Panc1 (cell line): ENCODE measurements at regions not wholly inside any gene's neighbourhood (a gene's known extent, or its start where the extent isn't known, plus 50 kb on each side); places are given as distances from the start of the nearest gene placed in this dataset.

Experiments used
- ATAC-seq: fragments of 200-7000 bp; cut with Tn5 transposase; 2 replicates; pipeline ENCODE4 v1.9.1; 2020; ENCODE audit warnings: mild to moderate bottlenecking, moderate library complexity
- BruUV-seq: library from RNA; stranded (reverse); fragments of 400-500 nt; replicated peaks from 2 replicates; lab custom pipeline; 2021; lab: Mats Ljungman, UMichigan
- CTCF ChIA-PET: fragments of 300-600 bp; sonication (Branson Sonifier 250); formaldehyde crosslinking; loops from one replicate; lab custom pipeline; 2022; ENCODE audit warnings: antibody characterized with exemption; lab: Charles Lee
- POLR2A ChIA-PET: fragments of 300-600 bp; sonication (Branson Sonifier 250); formaldehyde crosslinking; loops from one replicate; lab custom pipeline; 2022; ENCODE audit warnings: antibody characterized with exemption; lab: Charles Lee
- DNase-seq: peaks from one replicate; pipeline ENCODE4 v3.0.0-alpha.2; 2010; ENCODE audit warnings: low read depth, low spot score
- H3K27ac ChIP-seq: 2 replicates; pipeline ENCODE4 v1.5.1; 2011; ENCODE audit warnings: mild to moderate bottlenecking, low read length, inconsistent platforms
- H3K27me3 ChIP-seq: fragments of 200-500 bp; sonication (Bioruptor generic); 2 replicates; pipeline ENCODE4 v1.6.0; 2014; ENCODE audit warnings: low read length, inconsistent platforms; ENCODE audit not compliant: control insufficient read depth, insufficient read depth
- H3K36me3 ChIP-seq: fragments of 200-500 bp; sonication (Bioruptor generic); 2 replicates; pipeline ENCODE4 v1.5.1; 2014; ENCODE audit warnings: inconsistent platforms, mild to moderate bottlenecking, low read length, moderate library complexity; ENCODE audit not compliant: control insufficient read depth, insufficient read depth
- H3K4me1 ChIP-seq: 2 replicates; pipeline ENCODE4 v1.5.1; 2011; ENCODE audit warnings: inconsistent platforms, mild to moderate bottlenecking, low read length, moderate library complexity; ENCODE audit not compliant: control insufficient read depth, insufficient read depth
- H3K4me3 ChIP-seq, 2 experiments: 2 replicates each; pipeline ENCODE4 v1.5.1; 2011 to 2012; ENCODE audit warnings: low read depth in 2 of 2, low read length in 2 of 2, mild to moderate bottlenecking in 2 of 2, inconsistent platforms in 1 of 2, moderate library complexity in 1 of 2
- H3K9me3 ChIP-seq: fragments of 200-500 bp; sonication (Bioruptor generic); 2 replicates; pipeline ENCODE4 v1.5.1; 2014; ENCODE audit warnings: low read depth, mild to moderate bottlenecking, inconsistent platforms, low read length, moderate library complexity; ENCODE audit not compliant: control insufficient read depth, insufficient read depth
- POLR2AphosphoS5 ChIP-seq: IDR thresholded peaks from 2 replicates; pipeline ENCODE4 v1.6.1; 2012; ENCODE audit warnings: mild to moderate bottlenecking, low read depth, low read length, moderate library complexity
- SIN3A ChIP-seq: IDR thresholded peaks from 2 replicates; pipeline ENCODE4 v1.6.1; 2012; ENCODE audit warnings: low read depth, mild to moderate bottlenecking, low read length, moderate library complexity, borderline replicate concordance; ENCODE audit not compliant: insufficient read depth
- TCF7L2 ChIP-seq: IDR thresholded peaks from 2 replicates; pipeline ENCODE4 v1.6.1; 2011; ENCODE audit warnings: mild to moderate bottlenecking, low read depth, low read length, inconsistent platforms
- in situ Hi-C: cut with HindIII; loops from 2 replicates; pipeline ENCODE4 v1.10.0; 2016; ENCODE audit warnings: low sequenced_read_pairs, low pct_unique_long_range_greater_than_20kb
- intact Hi-C: fragments of 100-400 bp; cut with micrococcal nuclease; formaldehyde crosslinking; loops from one replicate; pipeline ENCODE4 v1.10.0; 2022; ENCODE audit not compliant: unreplicated experiment
- TF ChIP-seq, protein P1 (sequence below): fragments of 450-650 bp; IDR thresholded peaks from 2 replicates; pipeline ENCODE4 v1.5.1; 2017; ENCODE audit warnings: mild to moderate bottlenecking
- TF ChIP-seq, protein P2 (sequence below), 2 experiments: IDR thresholded peaks; 2 replicates each; pipeline ENCODE4 v1.6.1; 2011 to 2012; ENCODE audit warnings: low read depth in 2 of 2, control low read depth in 1 of 2, low read length in 1 of 2, mild to moderate bottlenecking in 1 of 2, moderate library complexity in 1 of 2; ENCODE audit not compliant: insufficient read depth in 1 of 2

DNA sequence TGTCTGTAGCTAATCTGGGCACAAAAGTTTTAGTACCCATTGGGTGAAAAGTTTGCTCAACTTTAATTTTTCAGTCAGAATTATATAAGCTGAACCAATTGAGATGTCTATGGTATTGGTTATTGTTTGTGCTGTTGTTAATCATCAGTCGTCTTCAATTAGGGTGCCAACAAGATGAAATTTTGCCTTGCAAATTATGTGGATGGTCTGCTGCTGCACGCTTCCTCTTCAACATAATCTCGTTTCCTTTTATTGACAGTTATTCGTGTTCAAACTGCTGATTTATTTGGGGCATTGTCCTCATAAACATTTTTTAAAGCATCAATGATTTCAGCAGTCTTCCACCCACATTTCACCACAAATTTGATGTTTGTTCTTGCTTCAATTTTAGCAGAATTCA, 194.0 kb downstream of the HTR1A start:
- POLR2A ChIA-PET: no interaction called here
- CTCF ChIA-PET: no interaction called here
- H3K27me3 ChIP-seq: no peaks in the 10 kb centered on the region
- H3K27ac ChIP-seq: no peak overlapping the region
- TF ChIP-seq, protein P1, sequence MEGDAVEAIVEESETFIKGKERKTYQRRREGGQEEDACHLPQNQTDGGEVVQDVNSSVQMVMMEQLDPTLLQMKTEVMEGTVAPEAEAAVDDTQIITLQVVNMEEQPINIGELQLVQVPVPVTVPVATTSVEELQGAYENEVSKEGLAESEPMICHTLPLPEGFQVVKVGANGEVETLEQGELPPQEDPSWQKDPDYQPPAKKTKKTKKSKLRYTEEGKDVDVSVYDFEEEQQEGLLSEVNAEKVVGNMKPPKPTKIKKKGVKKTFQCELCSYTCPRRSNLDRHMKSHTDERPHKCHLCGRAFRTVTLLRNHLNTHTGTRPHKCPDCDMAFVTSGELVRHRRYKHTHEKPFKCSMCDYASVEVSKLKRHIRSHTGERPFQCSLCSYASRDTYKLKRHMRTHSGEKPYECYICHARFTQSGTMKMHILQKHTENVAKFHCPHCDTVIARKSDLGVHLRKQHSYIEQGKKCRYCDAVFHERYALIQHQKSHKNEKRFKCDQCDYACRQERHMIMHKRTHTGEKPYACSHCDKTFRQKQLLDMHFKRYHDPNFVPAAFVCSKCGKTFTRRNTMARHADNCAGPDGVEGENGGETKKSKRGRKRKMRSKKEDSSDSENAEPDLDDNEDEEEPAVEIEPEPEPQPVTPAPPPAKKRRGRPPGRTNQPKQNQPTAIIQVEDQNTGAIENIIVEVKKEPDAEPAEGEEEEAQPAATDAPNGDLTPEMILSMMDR: no peak
- TF ChIP-seq TCF7L2 (no peak), SIN3A (no peak), POLR2AphosphoS5 (no peak)
- DNase-seq (no peak), ATAC-seq (no peak)
- in situ Hi-C loops (no loop called here), intact Hi-C loops (no loop called here)
- no peaks in the 10 kb centered on the region for H3K36me3 ChIP-seq
- H3K4me3 ChIP-seq: no peak overlapping the region
- no peaks in the 10 kb centered on the region for H3K4me1 ChIP-seq
- no TSS peak for BruUV-seq
- no peaks in the 10 kb centered on the region for H3K9me3 ChIP-seq

DNA sequence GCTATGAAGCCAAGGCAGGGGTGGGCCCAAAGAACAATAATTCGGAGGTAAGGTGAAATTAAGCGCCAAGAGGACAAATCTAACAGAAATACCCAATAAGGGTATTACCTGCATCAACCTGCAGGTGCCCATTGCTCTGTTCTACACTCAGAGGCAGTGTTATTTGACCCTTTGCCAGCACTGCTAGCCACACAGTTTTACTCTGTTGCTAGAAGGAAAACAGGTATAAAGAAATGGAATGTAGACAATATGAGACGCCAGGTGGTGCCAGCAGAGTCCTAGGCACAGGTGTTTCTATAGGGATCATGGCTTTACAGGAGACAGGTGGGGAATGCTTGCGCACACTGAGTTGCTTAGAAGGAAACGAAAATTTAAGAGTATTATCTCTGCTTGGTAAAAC, 201.3 kb downstream of the HTR1A start:
- BruUV-seq: no TSS peak
- Histone ChIP-seq H3K4me1 (no peaks in the 10 kb centered on the region), H3K9me3 (no peaks in the 10 kb centered on the region)

More for the DNA sequence above, 201.3 kb downstream of the HTR1A start:
- no peak for ATAC-seq
- intact Hi-C loops: no loop called here
- in situ Hi-C loops: no loop called here
- no peaks in the 10 kb centered on the region; the same call in 1 of the 2 replicates for H3K36me3 ChIP-seq
- POLR2A ChIA-PET: interaction anchor here (0.6 kb wide), 1 partner anchor 238 kb away, joined by 4 read pairs; no protein-coding TSS in a partner anchor
- CTCF ChIA-PET: no interaction called here
- no peak overlapping the region for H3K4me3 ChIP-seq
- TF ChIP-seq POLR2AphosphoS5 (no peak), SIN3A (no peak), TCF7L2 (no peak)
- TF ChIP-seq, protein P2, sequence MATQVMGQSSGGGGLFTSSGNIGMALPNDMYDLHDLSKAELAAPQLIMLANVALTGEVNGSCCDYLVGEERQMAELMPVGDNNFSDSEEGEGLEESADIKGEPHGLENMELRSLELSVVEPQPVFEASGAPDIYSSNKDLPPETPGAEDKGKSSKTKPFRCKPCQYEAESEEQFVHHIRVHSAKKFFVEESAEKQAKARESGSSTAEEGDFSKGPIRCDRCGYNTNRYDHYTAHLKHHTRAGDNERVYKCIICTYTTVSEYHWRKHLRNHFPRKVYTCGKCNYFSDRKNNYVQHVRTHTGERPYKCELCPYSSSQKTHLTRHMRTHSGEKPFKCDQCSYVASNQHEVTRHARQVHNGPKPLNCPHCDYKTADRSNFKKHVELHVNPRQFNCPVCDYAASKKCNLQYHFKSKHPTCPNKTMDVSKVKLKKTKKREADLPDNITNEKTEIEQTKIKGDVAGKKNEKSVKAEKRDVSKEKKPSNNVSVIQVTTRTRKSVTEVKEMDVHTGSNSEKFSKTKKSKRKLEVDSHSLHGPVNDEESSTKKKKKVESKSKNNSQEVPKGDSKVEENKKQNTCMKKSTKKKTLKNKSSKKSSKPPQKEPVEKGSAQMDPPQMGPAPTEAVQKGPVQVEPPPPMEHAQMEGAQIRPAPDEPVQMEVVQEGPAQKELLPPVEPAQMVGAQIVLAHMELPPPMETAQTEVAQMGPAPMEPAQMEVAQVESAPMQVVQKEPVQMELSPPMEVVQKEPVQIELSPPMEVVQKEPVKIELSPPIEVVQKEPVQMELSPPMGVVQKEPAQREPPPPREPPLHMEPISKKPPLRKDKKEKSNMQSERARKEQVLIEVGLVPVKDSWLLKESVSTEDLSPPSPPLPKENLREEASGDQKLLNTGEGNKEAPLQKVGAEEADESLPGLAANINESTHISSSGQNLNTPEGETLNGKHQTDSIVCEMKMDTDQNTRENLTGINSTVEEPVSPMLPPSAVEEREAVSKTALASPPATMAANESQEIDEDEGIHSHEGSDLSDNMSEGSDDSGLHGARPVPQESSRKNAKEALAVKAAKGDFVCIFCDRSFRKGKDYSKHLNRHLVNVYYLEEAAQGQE (IDR thresholded peaks at IDR 0.05; ENCODE audit: insufficient read depth in 1 of 2, low read depth in 2 of 2, low read length in 1 of 2): no peak
- TF ChIP-seq, protein P1: no peak
- no peak for DNase-seq
- H3K27ac ChIP-seq: no peak overlapping the region
- H3K27me3 ChIP-seq: no peaks in the 10 kb centered on the region
